ENCODE measurements at regions not wholly inside any gene's neighbourhood (a gene's known extent, or its start where the extent isn't known, plus 50 kb on each side); places are given as distances from the start of the nearest gene placed in this dataset.
"Not testable (repeated sequence)": the region's sequence is repeated elsewhere in the genome, so short reads cannot be mapped to it uniquely, and the experiment has no call there.

DNA sequence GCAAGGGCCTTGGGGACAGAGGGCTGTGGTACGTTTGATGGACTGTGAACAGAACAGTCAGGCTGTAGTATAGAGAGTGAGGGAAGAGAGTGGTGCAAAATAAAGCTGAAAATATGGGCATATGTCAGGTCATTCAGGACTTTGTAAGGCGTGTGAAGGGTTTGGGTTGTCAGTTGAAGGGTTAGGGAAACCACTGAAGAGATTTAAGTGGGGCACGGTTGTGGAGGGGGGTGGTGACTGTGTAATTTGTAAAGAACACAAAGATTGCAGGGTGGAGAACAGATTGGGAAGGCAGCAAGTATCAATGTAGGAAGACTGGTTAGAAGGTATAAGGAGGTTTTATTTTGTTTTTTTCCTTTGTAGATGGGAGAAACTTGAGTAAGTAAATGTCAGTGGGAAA is 349.8 kb downstream of the DLEU7 start:
- H3K9me3 ChIP-seq, result no peaks in the 10 kb centered on the region
- TF ChIP-seq POLR2AphosphoS5 (IDR thresholded peaks at IDR 0.05), result no peak
- TF ChIP-seq POLR2A (IDR thresholded peaks at IDR 0.05), result no peak
- no peak overlapping the region for H3K4me3 ChIP-seq
- no peak overlapping the region for H3K27ac ChIP-seq
- no peaks in the 10 kb centered on the region for H3K27me3 ChIP-seq (replicated peaks; ENCODE audit: insufficient read depth)
- intact Hi-C loops (cut with DNase I), result no loop called here
- no peak for DNase-seq (ENCODE audit: low spot score)
- 83% methylated on average over 3 of the region's 3 CpGs for WGBS
- H3K36me3 ChIP-seq, result no peaks in the 10 kb centered on the region
- no peaks in the 10 kb centered on the region for H3K4me1 ChIP-seq (replicated peaks)

- Histone ChIP-seq H3K36me3 (no peaks in the 10 kb centered on the region), H3K9me3 (no peaks in the 10 kb centered on the region), H3K27me3 (replicated peaks; ENCODE audit: insufficient read depth) (no peaks in the 10 kb centered on the region), H3K4me3 (no peak overlapping the region), H3K4me1 (replicated peaks) (no peaks in the 10 kb centered on the region), H3K27ac (no peak overlapping the region)
- 98% methylated on average over 2 of the region's 2 CpGs for WGBS
- TF ChIP-seq POLR2A (IDR thresholded peaks at IDR 0.05), result no peak
- no peak for DNase-seq (ENCODE audit: low spot score)
- intact Hi-C loops (cut with DNase I), result no loop called here
Measured at GRCh38 chr13:50494138-50494537, 349.4 kb downstream of the DLEU7 start.

DNA sequence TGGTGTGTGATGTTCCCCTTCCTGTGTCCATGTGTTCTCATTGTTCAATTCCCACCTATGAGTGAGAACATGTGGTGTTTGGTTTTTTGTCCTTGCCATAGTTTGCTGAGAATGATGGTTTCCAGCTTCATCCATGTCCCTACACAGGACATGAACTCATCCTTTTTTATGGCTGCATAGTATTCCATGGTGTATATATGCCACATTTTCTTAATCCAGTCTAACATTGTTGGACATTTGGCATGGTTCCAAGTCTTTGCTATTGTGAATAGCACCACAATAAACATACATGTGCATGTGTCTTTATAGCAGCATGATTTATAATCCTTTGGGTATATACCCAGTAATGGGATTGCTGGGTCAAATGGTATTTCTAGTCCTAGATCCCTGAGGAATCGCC is 340.3 kb downstream of the DLEU7 start:
- H3K27me3 ChIP-seq (replicated peaks; ENCODE audit: insufficient read depth); H3K4me1 ChIP-seq (replicated peaks); H3K4me3 ChIP-seq; H3K36me3 ChIP-seq; H3K27ac ChIP-seq; H3K9me3 ChIP-seq; DNase-seq (ENCODE audit: low spot score); intact Hi-C loops (cut with DNase I): not testable (repeated sequence)
- WGBS, result 100% methylated on average over 1 of the region's 1 CpG

DNA sequence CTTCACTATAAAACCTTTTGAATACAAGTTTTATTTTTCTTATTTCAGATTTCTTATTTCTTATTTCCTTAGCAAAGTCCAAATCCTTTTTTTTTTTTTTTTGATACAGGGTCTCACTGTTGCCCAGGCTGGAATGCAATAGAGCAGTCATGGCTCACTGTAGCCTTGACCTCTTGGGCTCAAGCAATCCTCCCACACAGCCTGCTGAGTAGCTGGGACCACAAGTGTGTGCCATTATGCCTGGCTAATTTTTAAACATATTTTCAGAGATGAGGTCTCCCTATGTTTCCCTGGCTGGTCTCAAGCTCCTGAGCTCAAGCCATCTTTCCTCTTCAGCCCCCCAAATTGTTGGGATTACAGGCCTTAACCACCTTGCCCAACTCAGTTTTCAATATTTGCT is 334.3 kb downstream of the DLEU7 start:
- no peaks in the 10 kb centered on the region for H3K27me3 ChIP-seq (replicated peaks; ENCODE audit: insufficient read depth)
- H3K4me1 ChIP-seq (replicated peaks), result no peaks in the 10 kb centered on the region
- no peak overlapping the region for H3K4me3 ChIP-seq
- H3K27ac ChIP-seq, result no peak overlapping the region
- no peak for DNase-seq (ENCODE audit: low spot score)
- TF ChIP-seq CTCF (IDR thresholded peaks at IDR 0.05) (no peak), POLR2A (IDR thresholded peaks at IDR 0.05) (no peak), POLR2AphosphoS5 (IDR thresholded peaks at IDR 0.05) (no peak)
- no peaks in the 10 kb centered on the region for H3K9me3 ChIP-seq
- intact Hi-C loops (cut with DNase I), result no loop called here
- H3K36me3 ChIP-seq, result no peaks in the 10 kb centered on the region

- H3K9me3 ChIP-seq, result no peaks in the 10 kb centered on the region
- no peaks in the 10 kb centered on the region for H3K27me3 ChIP-seq (replicated peaks; ENCODE audit: insufficient read depth)
- WGBS, result 100% methylated on average over 2 of the region's 2 CpGs
- H3K27ac ChIP-seq, result no peak overlapping the region
- intact Hi-C loops (cut with DNase I), result loop anchor here (10.0 kb wide), 1 partner anchor 155 kb away; no protein-coding TSS in a partner anchor
- no peak for TF ChIP-seq POLR2A (IDR thresholded peaks at IDR 0.05)
- TF ChIP-seq CTCF (IDR thresholded peaks at IDR 0.05), result no peak
- TF ChIP-seq POLR2AphosphoS5 (IDR thresholded peaks at IDR 0.05), result no peak
- H3K4me3 ChIP-seq, result no peak overlapping the region
- no peaks in the 10 kb centered on the region for H3K4me1 ChIP-seq (replicated peaks)
- no peak for DNase-seq (ENCODE audit: low spot score)
- H3K36me3 ChIP-seq, result no peaks in the 10 kb centered on the region
Measured at GRCh38 chr13:50509771-50510441, 333.6 kb downstream of the DLEU7 start.

GRCh38 chr13:50510885-50511545 is 332.5 kb downstream of the DLEU7 start:
- intact Hi-C loops (cut with DNase I), result loop anchor here (10.0 kb wide), 1 partner anchor 156 kb away; no protein-coding TSS in a partner anchor
- H3K27me3 ChIP-seq (replicated peaks; ENCODE audit: insufficient read depth); H3K4me3 ChIP-seq; H3K9me3 ChIP-seq; H3K36me3 ChIP-seq; H3K27ac ChIP-seq; H3K4me1 ChIP-seq (replicated peaks); DNase-seq (ENCODE audit: low spot score): not testable (repeated sequence)
- 44% methylated on average over 1 of the region's 1 CpG for WGBS

GRCh38 chr13:50511877-50512341 is 331.6 kb downstream of the DLEU7 start:
- Histone ChIP-seq H3K4me3 (no peak overlapping the region), H3K9me3 (no peaks in the 10 kb centered on the region), H3K4me1 (replicated peaks) (no peaks in the 10 kb centered on the region), H3K27me3 (replicated peaks; ENCODE audit: insufficient read depth) (no peaks in the 10 kb centered on the region), H3K36me3 (no peaks in the 10 kb centered on the region), H3K27ac (peak overlapping the region in 1 of 2 donors; percentile 35)
- intact Hi-C loops (cut with DNase I), result loop anchor here (10.0 kb wide), 1 partner anchor 157 kb away; no protein-coding TSS in a partner anchor
- no peak for DNase-seq (ENCODE audit: low spot score)
- TF ChIP-seq POLR2A (IDR thresholded peaks at IDR 0.05) (no peak), CTCF (IDR thresholded peaks at IDR 0.05) (no peak), POLR2AphosphoS5 (IDR thresholded peaks at IDR 0.05) (no peak)
- WGBS, result 66% methylated on average over 4 of the region's 4 CpGs

Measured in prostate gland (tissue), 2 donors.